VCaP (cell line): ENCODE measurements at regions not wholly inside any gene's neighbourhood (a gene's known extent, or its start where the extent isn't known, plus 50 kb on each side); places are given as distances from the start of the nearest gene placed in this dataset.

Experiments
- H3K27ac ChIP-seq: fragments of 450-650 bp; 2 replicates; pipeline ENCODE4 v1.5.1; 2017
- CTCF ChIP-seq: fragments of 450-650 bp; conservative IDR thresholded peaks from 2 replicates; pipeline ENCODE4 v1.5.1; 2017; ENCODE audit warnings: mild to moderate bottlenecking, moderate library complexity

- no peak overlapping the region for H3K27ac ChIP-seq
- TF ChIP-seq CTCF: no peak
Measured at GRCh38 chr2:100743741-100744140, 76.2 kb upstream of the NPAS2 start.

- no peak overlapping the region for H3K27ac ChIP-seq
- no peak for TF ChIP-seq CTCF
Measured at GRCh38 chr2:100744184-100744583, 75.8 kb upstream of the NPAS2 start.

GRCh38 chr2:100744589-100744988, 75.3 kb upstream of the NPAS2 start:
- no peak for TF ChIP-seq CTCF
- no peak overlapping the region for H3K27ac ChIP-seq

- TF ChIP-seq CTCF: no peak
- no peak overlapping the region for H3K27ac ChIP-seq
Measured at GRCh38 chr2:100745604-100746003, 74.3 kb upstream of the NPAS2 start.

GRCh38 chr2:100747551-100747950, 72.4 kb upstream of the NPAS2 start:
- no peak for TF ChIP-seq CTCF
- H3K27ac ChIP-seq: no peak overlapping the region

- no peak for TF ChIP-seq CTCF
- no peak overlapping the region for H3K27ac ChIP-seq
Measured at GRCh38 chr2:100747996-100748615, 71.8 kb upstream of the NPAS2 start.

- H3K27ac ChIP-seq: no peak overlapping the region
- no peak for TF ChIP-seq CTCF
Measured at GRCh38 chr2:100748673-100749072, 71.3 kb upstream of the NPAS2 start.
